ENCODE measurements at regions not wholly inside any gene's neighbourhood (a gene's known extent, or its start where the extent isn't known, plus 50 kb on each side); places are given as distances from the start of the nearest gene placed in this dataset.

GRCh38 chr4:12375805-12376204 is 947.1 kb upstream of the HS3ST1 start:
- TF ChIP-seq CTCF (IDR thresholded peaks at IDR 0.05; ENCODE audit: low read length) (no peak), EZH2phosphoT487 (IDR thresholded peaks at IDR 0.05; ENCODE audit: low read length) (no peak), EZH2 (optimal IDR thresholded peaks at IDR 0.05; ENCODE audit: low read depth, low read length) (no peak)
